ENCODE measurements at regions not wholly inside any gene's neighbourhood (a gene's known extent, or its start where the extent isn't known, plus 50 kb on each side); places are given as distances from the start of the nearest gene placed in this dataset.

DNA sequence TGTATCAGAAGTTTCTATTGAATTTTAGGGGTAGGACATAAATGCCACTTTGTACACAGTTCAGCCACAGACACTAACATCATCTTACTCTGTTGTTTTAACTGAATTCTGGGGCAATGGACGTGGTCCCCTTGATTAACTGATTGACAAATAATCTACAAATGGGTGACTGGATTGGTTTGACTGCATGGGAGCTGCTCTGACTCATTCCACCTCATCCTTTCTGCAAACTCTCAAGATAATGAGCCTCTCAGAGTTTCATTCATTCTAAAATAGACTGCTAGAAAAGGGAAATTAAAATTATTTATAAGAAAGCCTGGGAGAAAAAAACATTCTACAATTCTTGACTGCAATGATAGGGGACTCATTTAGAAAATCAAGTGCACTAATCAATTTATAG, 570.4 kb upstream of the SEL1L start:
- TF ChIP-seq CTCF (conservative IDR thresholded peaks at IDR 0.05 in 1 of 2, IDR thresholded peaks at IDR 0.05 in 1 of 2; ENCODE audit: extremely low read depth in 1 of 2, insufficient read depth in 1 of 2, low read depth in 1 of 2, low read length in 2 of 2) = no peak
- TF ChIP-seq EZH2 (IDR thresholded peaks at IDR 0.05; ENCODE audit: borderline replicate concordance, low read length) = no peak

Data from mammary epithelial cell (primary cell).